ACHN (cell line): ENCODE measurements at regions not wholly inside any gene's neighbourhood (a gene's known extent, or its start where the extent isn't known, plus 50 kb on each side); places are given as distances from the start of the nearest gene placed in this dataset.

Experiments
- DNase-seq: peaks from one replicate; pipeline ENCODE4 v3.0.0-alpha.2; 2015
- in situ Hi-C: cut with HindIII; loops from 2 replicates; pipeline ENCODE4 v1.10.0; 2017; ENCODE audit warnings: low sequenced_read_pairs, low pct_ligation_motif_present, low pct_unique_long_range_greater_than_20kb

- DNase-seq: no peak
- in situ Hi-C loops: no loop called here
Observed at GRCh38 chr19:28929006-28929405, 283.9 kb downstream of the UQCRFS1 start.

- DNase-seq: no peak
- in situ Hi-C loops: no loop called here
Observed at GRCh38 chr19:28927456-28927855, 285.5 kb downstream of the UQCRFS1 start.

- no peak for DNase-seq
- in situ Hi-C loops: no loop called here
Observed at GRCh38 chr19:28920269-28921066, 292.5 kb downstream of the UQCRFS1 start.

- in situ Hi-C loops: no loop called here
Observed at GRCh38 chr19:28917621-28918020, 295.3 kb downstream of the UQCRFS1 start.

GRCh38 chr19:28915737-28916460 lies 297.1 kb downstream of the UQCRFS1 start:
- in situ Hi-C loops: no loop called here
- DNase-seq: no peak

More at GRCh38 chr19:28917621-28918020, 295.3 kb downstream of the UQCRFS1 start:
- no peak for DNase-seq

GRCh38 chr19:28915202-28915601 lies 297.7 kb downstream of the UQCRFS1 start:
- DNase-seq: no peak
- in situ Hi-C loops: no loop called here

- in situ Hi-C loops: no loop called here
- no peak for DNase-seq
Observed at GRCh38 chr19:28914173-28914572, 298.8 kb downstream of the UQCRFS1 start.

GRCh38 chr19:28913626-28914025 lies 299.3 kb downstream of the UQCRFS1 start:
- in situ Hi-C loops: no loop called here
- DNase-seq: no peak

- no peak for DNase-seq
- in situ Hi-C loops: no loop called here
Observed at GRCh38 chr19:28908941-28909340, 304.0 kb downstream of the UQCRFS1 start.

GRCh38 chr19:28907534-28907933 lies 305.4 kb downstream of the UQCRFS1 start:
- no peak for DNase-seq
- in situ Hi-C loops: no loop called here

- in situ Hi-C loops: no loop called here
- DNase-seq: no peak
Observed at GRCh38 chr19:28905996-28906395, 307.0 kb downstream of the UQCRFS1 start.

GRCh38 chr19:28899703-28900102 lies 313.2 kb downstream of the UQCRFS1 start:
- DNase-seq: no peak
- in situ Hi-C loops: no loop called here

GRCh38 chr19:28898249-28898648 lies 314.7 kb downstream of the UQCRFS1 start:
- no peak for DNase-seq
- in situ Hi-C loops: no loop called here

GRCh38 chr19:28889941-28890670 lies 322.8 kb downstream of the UQCRFS1 start:
- no peak for DNase-seq
- in situ Hi-C loops: no loop called here

- DNase-seq: no peak
- in situ Hi-C loops: no loop called here
Observed at GRCh38 chr19:28887920-28888618, 324.9 kb downstream of the UQCRFS1 start.

- no peak for DNase-seq
- in situ Hi-C loops: no loop called here
Observed at GRCh38 chr19:28886708-28887107, 326.2 kb downstream of the UQCRFS1 start.

- in situ Hi-C loops: no loop called here
- DNase-seq: no peak
Observed at GRCh38 chr19:28885965-28886364, 327.0 kb downstream of the UQCRFS1 start.

GRCh38 chr19:28884786-28885476 lies 328.0 kb downstream of the UQCRFS1 start:
- in situ Hi-C loops: no loop called here
- no peak for DNase-seq
